Fibroblast of lung (primary cell): ENCODE measurements at regions not wholly inside any gene's neighbourhood (a gene's known extent, or its start where the extent isn't known, plus 50 kb on each side); places are given as distances from the start of the nearest gene placed in this dataset.

Source experiments
- DNase-seq, 2 donors: peaks; one replicate each; pipeline versions ENCODE4 v3.0.0 to v3.0.0-alpha.2; 2010; ENCODE audit warnings: low read depth in 2 of 2
- H2AFZ ChIP-seq: 2 replicates; pipeline ENCODE4 v1.5.1; 2012; ENCODE audit warnings: low read length, control low read depth, inconsistent platforms
- H3K27ac ChIP-seq: 2 replicates; pipeline ENCODE4 v1.5.1; 2011; ENCODE audit warnings: low read length, control low read depth; ENCODE audit not compliant: insufficient read depth
- H3K27me3 ChIP-seq: 2 replicates; pipeline ENCODE4 v1.5.1; 2011; ENCODE audit warnings: mild to moderate bottlenecking, low read length; ENCODE audit not compliant: control insufficient read depth, insufficient read depth
- H3K36me3 ChIP-seq: 2 replicates; pipeline ENCODE4 v1.5.1; 2011; ENCODE audit warnings: low read length; ENCODE audit not compliant: control insufficient read depth, insufficient read depth
- H3K4me1 ChIP-seq: 2 replicates; pipeline ENCODE4 v1.5.1; 2011; ENCODE audit warnings: low read length; ENCODE audit not compliant: control insufficient read depth, insufficient read depth; ENCODE audit errors: extremely low read depth
- H3K4me2 ChIP-seq: 2 replicates; pipeline ENCODE4 v1.5.1; 2011; ENCODE audit warnings: low read length, control low read depth; ENCODE audit not compliant: insufficient read depth; ENCODE audit errors: extremely low read depth
- H3K4me3 ChIP-seq, 4 experiments: fragments of 200-600 bp in 1 of 4; sonication (generic) in 1 of 4; replicated peaks in 1 of 4; 2 replicates each; pipeline ENCODE4 v1.5.1; 2011 to 2016; ENCODE audit warnings: low read length in 4 of 4, low read depth in 3 of 4, mild to moderate bottlenecking in 3 of 4, control low read depth in 2 of 4, inconsistent platforms in 1 of 4, mixed read lengths in 1 of 4; ENCODE audit not compliant: insufficient read depth in 1 of 4; ENCODE audit errors: control extremely low read depth in 1 of 4
- H3K79me2 ChIP-seq: 2 replicates; pipeline ENCODE4 v1.5.1; 2012; ENCODE audit warnings: mild to moderate bottlenecking, low read length, inconsistent platforms; ENCODE audit not compliant: control insufficient read depth, insufficient read depth
- H3K9ac ChIP-seq: 2 replicates; pipeline ENCODE4 v1.5.1; 2011; ENCODE audit warnings: mild to moderate bottlenecking, low read length, control low read depth; ENCODE audit not compliant: insufficient read depth
- H3K9me3 ChIP-seq: 2 replicates; pipeline ENCODE4 v1.5.1; 2012; ENCODE audit warnings: low read depth, low read length; ENCODE audit not compliant: control insufficient read depth, insufficient read depth
- H4K20me1 ChIP-seq: 2 replicates; pipeline ENCODE4 v1.5.1; 2011; ENCODE audit warnings: low read length; ENCODE audit not compliant: control insufficient read depth, insufficient read depth; ENCODE audit errors: extremely low read depth
- CTCF ChIP-seq, 2 donors: IDR thresholded peaks in 1 of 2; conservative IDR thresholded peaks in 1 of 2; 1 replicate in 1 of 2; 2 replicates in 1 of 2; pipeline ENCODE4 v1.5.1; 2011 to 2012; ENCODE audit warnings: low read length in 2 of 2, control low read depth in 1 of 2, inconsistent platforms in 1 of 2, low read depth in 1 of 2, mild to moderate bottlenecking in 1 of 2
- EZH2 ChIP-seq: IDR thresholded peaks from 2 replicates; pipeline ENCODE4 v1.5.1; 2012; ENCODE audit warnings: low read length, control low read depth, mild to moderate bottlenecking; ENCODE audit errors: missing control alignments

- no peak overlapping the region for H3K4me2 ChIP-seq
Observed at GRCh38 chr4:58935332-58935731, 1825.1 kb upstream of the IGFBP7 start.

GRCh38 chr4:58936436-58936835, 1826.3 kb upstream of the IGFBP7 start:
- Histone ChIP-seq H3K9me3 (no peaks in the 10 kb centered on the region), H3K4me1 (no peaks in the 10 kb centered on the region), H3K27ac (no peak overlapping the region), H3K4me3 (no peak overlapping the region), H3K4me2 (no peak overlapping the region), H3K79me2 (no peaks in the 10 kb centered on the region), H3K36me3 (no peaks in the 10 kb centered on the region), H3K9ac (no peak overlapping the region), H3K27me3 (no peaks in the 10 kb centered on the region), H4K20me1 (no peaks in the 10 kb centered on the region), H2AFZ (no peak overlapping the region)
- TF ChIP-seq EZH2, result no peak
- no peak for TF ChIP-seq CTCF (conservative IDR thresholded peaks at IDR 0.05 in 1 of 2, IDR thresholded peaks at IDR 0.05 in 1 of 2; ENCODE audit: low read depth in 1 of 2, low read length in 2 of 2)
- DNase-seq, result no peak

More at GRCh38 chr4:58935332-58935731, 1825.1 kb upstream of the IGFBP7 start:
- no peak overlapping the region for H3K27ac ChIP-seq
- H2AFZ ChIP-seq, result no peak overlapping the region
- no peaks in the 10 kb centered on the region for H4K20me1 ChIP-seq
- H3K9me3 ChIP-seq, result no peaks in the 10 kb centered on the region
- DNase-seq, result no peak
- no peak overlapping the region for H3K9ac ChIP-seq
- TF ChIP-seq CTCF (conservative IDR thresholded peaks at IDR 0.05 in 1 of 2, IDR thresholded peaks at IDR 0.05 in 1 of 2; ENCODE audit: low read depth in 1 of 2, low read length in 2 of 2) (no peak), EZH2 (no peak)
- no peak overlapping the region for H3K4me3 ChIP-seq
- H3K36me3 ChIP-seq, result no peaks in the 10 kb centered on the region
- H3K4me1 ChIP-seq, result no peaks in the 10 kb centered on the region
- H3K79me2 ChIP-seq, result no peaks in the 10 kb centered on the region
- H3K27me3 ChIP-seq, result no peaks in the 10 kb centered on the region

GRCh38 chr4:58940167-58940566, 1830.0 kb upstream of the IGFBP7 start:
- Histone ChIP-seq H3K79me2 (no peaks in the 10 kb centered on the region), H3K9me3 (no peaks in the 10 kb centered on the region), H3K9ac (no peak overlapping the region), H3K27me3 (no peaks in the 10 kb centered on the region), H2AFZ (no peak overlapping the region), H3K27ac (no peak overlapping the region), H4K20me1 (no peaks in the 10 kb centered on the region), H3K4me3 (no peak overlapping the region), H3K36me3 (no peaks in the 10 kb centered on the region), H3K4me2 (no peak overlapping the region), H3K4me1 (no peaks in the 10 kb centered on the region)
- TF ChIP-seq EZH2, result no peak
- no peak for TF ChIP-seq CTCF (conservative IDR thresholded peaks at IDR 0.05 in 1 of 2, IDR thresholded peaks at IDR 0.05 in 1 of 2; ENCODE audit: low read depth in 1 of 2, low read length in 2 of 2)
- no peak for DNase-seq
